Panc1 (cell line): ENCODE measurements at regions not wholly inside any gene's neighbourhood (a gene's known extent, or its start where the extent isn't known, plus 50 kb on each side); places are given as distances from the start of the nearest gene placed in this dataset.

Experiments
- ATAC-seq: fragments of 200-7000 bp; cut with Tn5 transposase; 2 replicates; pipeline ENCODE4 v1.9.1; 2020; ENCODE audit warnings: mild to moderate bottlenecking, moderate library complexity
- BruUV-seq: library from RNA; stranded (reverse); fragments of 400-500 nt; replicated peaks from 2 replicates; lab custom pipeline; 2021; lab: Mats Ljungman, UMichigan
- CTCF ChIA-PET: fragments of 300-600 bp; sonication (Branson Sonifier 250); formaldehyde crosslinking; loops from one replicate; lab custom pipeline; 2022; ENCODE audit warnings: antibody characterized with exemption; lab: Charles Lee
- POLR2A ChIA-PET: fragments of 300-600 bp; sonication (Branson Sonifier 250); formaldehyde crosslinking; loops from one replicate; lab custom pipeline; 2022; ENCODE audit warnings: antibody characterized with exemption; lab: Charles Lee
- DNase-seq: peaks from one replicate; pipeline ENCODE4 v3.0.0-alpha.2; 2010; ENCODE audit warnings: low read depth, low spot score
- H3K27ac ChIP-seq: 2 replicates; pipeline ENCODE4 v1.5.1; 2011; ENCODE audit warnings: mild to moderate bottlenecking, low read length, inconsistent platforms
- H3K27me3 ChIP-seq: fragments of 200-500 bp; sonication (Bioruptor generic); 2 replicates; pipeline ENCODE4 v1.6.0; 2014; ENCODE audit warnings: low read length, inconsistent platforms; ENCODE audit not compliant: control insufficient read depth, insufficient read depth
- H3K36me3 ChIP-seq: fragments of 200-500 bp; sonication (Bioruptor generic); 2 replicates; pipeline ENCODE4 v1.5.1; 2014; ENCODE audit warnings: inconsistent platforms, mild to moderate bottlenecking, low read length, moderate library complexity; ENCODE audit not compliant: control insufficient read depth, insufficient read depth
- H3K4me1 ChIP-seq: 2 replicates; pipeline ENCODE4 v1.5.1; 2011; ENCODE audit warnings: inconsistent platforms, mild to moderate bottlenecking, low read length, moderate library complexity; ENCODE audit not compliant: control insufficient read depth, insufficient read depth
- H3K4me3 ChIP-seq, 2 experiments: 2 replicates each; pipeline ENCODE4 v1.5.1; 2011 to 2012; ENCODE audit warnings: low read depth in 2 of 2, low read length in 2 of 2, mild to moderate bottlenecking in 2 of 2, inconsistent platforms in 1 of 2, moderate library complexity in 1 of 2
- H3K9me3 ChIP-seq: fragments of 200-500 bp; sonication (Bioruptor generic); 2 replicates; pipeline ENCODE4 v1.5.1; 2014; ENCODE audit warnings: low read depth, mild to moderate bottlenecking, inconsistent platforms, low read length, moderate library complexity; ENCODE audit not compliant: control insufficient read depth, insufficient read depth
- POLR2AphosphoS5 ChIP-seq: IDR thresholded peaks from 2 replicates; pipeline ENCODE4 v1.6.1; 2012; ENCODE audit warnings: mild to moderate bottlenecking, low read depth, low read length, moderate library complexity
- REST ChIP-seq, 2 experiments: IDR thresholded peaks; 2 replicates each; pipeline ENCODE4 v1.6.1; 2011 to 2012; ENCODE audit warnings: low read depth in 2 of 2, control low read depth in 1 of 2, low read length in 1 of 2, mild to moderate bottlenecking in 1 of 2, moderate library complexity in 1 of 2; ENCODE audit not compliant: insufficient read depth in 1 of 2
- SIN3A ChIP-seq: IDR thresholded peaks from 2 replicates; pipeline ENCODE4 v1.6.1; 2012; ENCODE audit warnings: low read depth, mild to moderate bottlenecking, low read length, moderate library complexity, borderline replicate concordance; ENCODE audit not compliant: insufficient read depth
- TCF7L2 ChIP-seq: IDR thresholded peaks from 2 replicates; pipeline ENCODE4 v1.6.1; 2011; ENCODE audit warnings: mild to moderate bottlenecking, low read depth, low read length, inconsistent platforms
- in situ Hi-C: cut with HindIII; loops from 2 replicates; pipeline ENCODE4 v1.10.0; 2016; ENCODE audit warnings: low sequenced_read_pairs, low pct_unique_long_range_greater_than_20kb
- intact Hi-C: fragments of 100-400 bp; cut with micrococcal nuclease; formaldehyde crosslinking; loops from one replicate; pipeline ENCODE4 v1.10.0; 2022; ENCODE audit not compliant: unreplicated experiment
- TF ChIP-seq, protein P1 (sequence below): fragments of 450-650 bp; IDR thresholded peaks from 2 replicates; pipeline ENCODE4 v1.5.1; 2017; ENCODE audit warnings: mild to moderate bottlenecking

- ATAC-seq (no peak; the same call in 1 of the 2 replicates), DNase-seq (no peak)
- CTCF ChIA-PET: no interaction called here
- Histone ChIP-seq H3K4me3 (no peak overlapping the region), H3K27ac (no peak overlapping the region), H3K4me1 (no peaks in the 10 kb centered on the region), H3K27me3 (peaks cover 25% of the 10 kb centered on the region), H3K9me3 (no peaks in the 10 kb centered on the region; the same call in 1 of the 2 replicates), H3K36me3 (no peaks in the 10 kb centered on the region)
- no TSS peak for BruUV-seq
- in situ Hi-C loops: no loop called here
- POLR2A ChIA-PET: no interaction called here
- no peak for TF ChIP-seq SIN3A
- TF ChIP-seq, protein P1, sequence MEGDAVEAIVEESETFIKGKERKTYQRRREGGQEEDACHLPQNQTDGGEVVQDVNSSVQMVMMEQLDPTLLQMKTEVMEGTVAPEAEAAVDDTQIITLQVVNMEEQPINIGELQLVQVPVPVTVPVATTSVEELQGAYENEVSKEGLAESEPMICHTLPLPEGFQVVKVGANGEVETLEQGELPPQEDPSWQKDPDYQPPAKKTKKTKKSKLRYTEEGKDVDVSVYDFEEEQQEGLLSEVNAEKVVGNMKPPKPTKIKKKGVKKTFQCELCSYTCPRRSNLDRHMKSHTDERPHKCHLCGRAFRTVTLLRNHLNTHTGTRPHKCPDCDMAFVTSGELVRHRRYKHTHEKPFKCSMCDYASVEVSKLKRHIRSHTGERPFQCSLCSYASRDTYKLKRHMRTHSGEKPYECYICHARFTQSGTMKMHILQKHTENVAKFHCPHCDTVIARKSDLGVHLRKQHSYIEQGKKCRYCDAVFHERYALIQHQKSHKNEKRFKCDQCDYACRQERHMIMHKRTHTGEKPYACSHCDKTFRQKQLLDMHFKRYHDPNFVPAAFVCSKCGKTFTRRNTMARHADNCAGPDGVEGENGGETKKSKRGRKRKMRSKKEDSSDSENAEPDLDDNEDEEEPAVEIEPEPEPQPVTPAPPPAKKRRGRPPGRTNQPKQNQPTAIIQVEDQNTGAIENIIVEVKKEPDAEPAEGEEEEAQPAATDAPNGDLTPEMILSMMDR: no peak
- no peak for TF ChIP-seq POLR2AphosphoS5
- TF ChIP-seq REST (IDR thresholded peaks at IDR 0.05; ENCODE audit: insufficient read depth in 1 of 2, low read depth in 2 of 2, low read length in 1 of 2): no peak
- no peak for TF ChIP-seq TCF7L2
- intact Hi-C loops: no loop called here
These were observed 94.0 kb upstream of the ZNF536 start for GRCh38 chr19:30277941-30278881.

DNA sequence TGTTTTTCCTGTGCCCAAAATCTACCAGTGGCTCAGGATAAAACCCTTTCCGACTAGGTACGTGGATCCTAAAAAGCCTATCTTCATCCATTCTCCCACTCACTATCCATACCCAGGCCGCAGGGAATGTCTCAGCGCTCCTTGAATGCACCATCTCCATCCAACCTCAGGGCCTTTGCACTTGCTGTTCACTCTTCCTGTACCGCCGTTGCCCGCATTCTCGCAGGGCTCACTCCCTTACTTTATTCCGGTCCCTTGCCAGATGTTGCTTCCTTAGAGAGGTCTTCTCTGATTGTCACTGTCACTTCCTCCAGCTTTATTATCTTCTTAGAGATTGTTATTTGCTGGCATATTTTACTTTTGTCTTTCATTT lies 93.3 kb upstream of the ZNF536 start:
- H3K4me3 ChIP-seq: no peak overlapping the region
- DNase-seq (no peak), ATAC-seq (no peak)
- in situ Hi-C loops (no loop called here), intact Hi-C loops (no loop called here)
- no peaks in the 10 kb centered on the region; the same call in 1 of the 2 replicates for H3K9me3 ChIP-seq
- peaks cover 20% of the 10 kb centered on the region for H3K27me3 ChIP-seq
- no peaks in the 10 kb centered on the region for H3K4me1 ChIP-seq
- CTCF ChIA-PET: no interaction called here
- H3K36me3 ChIP-seq: no peaks in the 10 kb centered on the region
- TF ChIP-seq POLR2AphosphoS5 (no peak), REST (IDR thresholded peaks at IDR 0.05; ENCODE audit: insufficient read depth in 1 of 2, low read depth in 2 of 2, low read length in 1 of 2) (no peak), SIN3A (no peak), TCF7L2 (no peak)
- TF ChIP-seq, protein P1: no peak
- H3K27ac ChIP-seq: no peak overlapping the region
- BruUV-seq: no TSS peak
- POLR2A ChIA-PET: no interaction called here
